GM12878 (cell line): ENCODE measurements at regions not wholly inside any gene's neighbourhood (a gene's known extent, or its start where the extent isn't known, plus 50 kb on each side); places are given as distances from the start of the nearest gene placed in this dataset.

Experiments
- ASH2L ChIP-seq: fragments of 300-600, 200-600 bp; sonication (generic); IDR thresholded peaks from 2 replicates; pipeline ENCODE4 v1.6.1; 2017; ENCODE audit warnings: low read depth, mild to moderate bottlenecking, borderline replicate concordance
- BCL11A ChIP-seq: IDR thresholded peaks from 2 replicates; pipeline ENCODE4 v1.6.1; 2011; ENCODE audit warnings: low read depth, low read length
- BRCA1 ChIP-seq: IDR thresholded peaks from 2 replicates; pipeline ENCODE4 v1.6.1; 2011; ENCODE audit warnings: low read depth, low read length, improper control_type of control experiment
- CBFB ChIP-seq: IDR thresholded peaks from 2 replicates; pipeline ENCODE4 v1.6.1; 2016; ENCODE audit warnings: antibody characterized with exemption, low read depth
- EED ChIP-seq: sonication (generic); IDR thresholded peaks from 2 replicates; pipeline ENCODE4 v1.6.1; 2016; ENCODE audit warnings: antibody characterized with exemption, low read depth
- EP300 ChIP-seq, 2 experiments: fragments of 150-350 bp in 1 of 2; IDR thresholded peaks; 2 replicates each; pipeline ENCODE4 v1.6.1; 2011 to 2012; ENCODE audit warnings: low read depth in 2 of 2, low read length in 2 of 2, borderline replicate concordance in 1 of 2, improper control_type of control experiment in 1 of 2, inconsistent platforms in 1 of 2; ENCODE audit not compliant: control insufficient read depth in 1 of 2
- EZH2 ChIP-seq: IDR thresholded peaks from 2 replicates; pipeline ENCODE4 v1.6.1; 2012; ENCODE audit warnings: low read depth, mild to moderate bottlenecking, control low read depth, inconsistent platforms, low read length, borderline replicate concordance; ENCODE audit not compliant: control insufficient read depth
- FOS ChIP-seq: IDR thresholded peaks from 3 replicates; pipeline ENCODE4 v1.6.1; 2011; ENCODE audit warnings: borderline replicate concordance; ENCODE audit not compliant: insufficient read length; ENCODE audit errors: extremely low read depth
- FOXK2 ChIP-seq: fragments of 450-650 bp; IDR thresholded peaks from 2 replicates; pipeline ENCODE4 v1.6.1; 2017; ENCODE audit warnings: mild to moderate bottlenecking, moderate library complexity
- FOXM1 ChIP-seq: IDR thresholded peaks from 2 replicates; pipeline ENCODE4 v1.6.1; 2012; ENCODE audit warnings: low read depth, mild to moderate bottlenecking, inconsistent platforms, low read length, moderate library complexity
- IKZF2 ChIP-seq, 2 experiments: fragments of 450-650 bp; IDR thresholded peaks; 2 replicates each; pipeline ENCODE4 v1.6.1; 2017; ENCODE audit warnings: mild to moderate bottlenecking in 2 of 2, moderate library complexity in 2 of 2
- MEF2B ChIP-seq: fragments of 450-650 bp; IDR thresholded peaks from 2 replicates; pipeline ENCODE4 v1.6.1; 2018; ENCODE audit warnings: mild to moderate bottlenecking, moderate library complexity; ENCODE audit not compliant: partially characterized antibody, poor library complexity, severe bottlenecking
- MYC ChIP-seq: IDR thresholded peaks from 2 replicates; pipeline ENCODE4 v1.6.1; 2011; ENCODE audit warnings: mild to moderate bottlenecking, low read length, moderate library complexity, inconsistent platforms; ENCODE audit not compliant: insufficient read depth, insufficient replicate concordance, insufficient read length, severe bottlenecking
- NFYA ChIP-seq: IDR thresholded peaks from 2 replicates; pipeline ENCODE4 v1.6.1; 2011; ENCODE audit warnings: low read depth, mild to moderate bottlenecking, low read length, improper control_type of control experiment, borderline replicate concordance
- NR2F1 ChIP-seq: fragments of 450-650 bp; conservative IDR thresholded peaks from 2 replicates; pipeline ENCODE4 v1.6.1; 2017; ENCODE audit warnings: mild to moderate bottlenecking
- RFX5 ChIP-seq: IDR thresholded peaks from 2 replicates; pipeline ENCODE4 v1.6.1; 2011; ENCODE audit warnings: low read depth, low read length, improper control_type of control experiment
- SUZ12 ChIP-seq: fragments of 200-600 bp; sonication (generic); IDR thresholded peaks from one replicate; pipeline ENCODE4 v1.6.1; 2018; ENCODE audit warnings: antibody characterized with exemption, mild to moderate bottlenecking; ENCODE audit not compliant: unreplicated experiment
- TCF3 ChIP-seq: IDR thresholded peaks from 2 replicates; pipeline ENCODE4 v1.6.1; 2012; ENCODE audit warnings: low read depth, mild to moderate bottlenecking, low read length, borderline replicate concordance; ENCODE audit not compliant: insufficient read depth
- WRNIP1 ChIP-seq: IDR thresholded peaks from 2 replicates; pipeline ENCODE4 v1.6.1; 2011; ENCODE audit warnings: low read depth, low read length, improper control_type of control experiment, borderline replicate concordance
- TF ChIP-seq, protein P1 (sequence below): IDR thresholded peaks from 2 replicates; pipeline ENCODE4 v1.6.1; 2012; ENCODE audit warnings: low read length, inconsistent platforms
- TF ChIP-seq, protein P2 (sequence below): fragments of 450-650 bp; IDR thresholded peaks from 2 replicates; pipeline ENCODE4 v1.6.1; 2017; ENCODE audit warnings: low read depth, mild to moderate bottlenecking, moderate library complexity
- TF ChIP-seq, protein P3 (sequence below): IDR thresholded peaks from 2 replicates; pipeline ENCODE4 v1.6.1; 2011; ENCODE audit warnings: borderline replicate concordance, low read depth, mild to moderate bottlenecking, moderate library complexity, low read length; ENCODE audit not compliant: insufficient read depth, poor library complexity, severe bottlenecking

GRCh38 chr14:65351493-65352194, 60.9 kb upstream of the FUT8 start (continued):
- TF ChIP-seq TCF3 = 0 out of 2 replicates have a peak, but pooled peaks have one; percentile 25
- TF ChIP-seq, protein P1, sequence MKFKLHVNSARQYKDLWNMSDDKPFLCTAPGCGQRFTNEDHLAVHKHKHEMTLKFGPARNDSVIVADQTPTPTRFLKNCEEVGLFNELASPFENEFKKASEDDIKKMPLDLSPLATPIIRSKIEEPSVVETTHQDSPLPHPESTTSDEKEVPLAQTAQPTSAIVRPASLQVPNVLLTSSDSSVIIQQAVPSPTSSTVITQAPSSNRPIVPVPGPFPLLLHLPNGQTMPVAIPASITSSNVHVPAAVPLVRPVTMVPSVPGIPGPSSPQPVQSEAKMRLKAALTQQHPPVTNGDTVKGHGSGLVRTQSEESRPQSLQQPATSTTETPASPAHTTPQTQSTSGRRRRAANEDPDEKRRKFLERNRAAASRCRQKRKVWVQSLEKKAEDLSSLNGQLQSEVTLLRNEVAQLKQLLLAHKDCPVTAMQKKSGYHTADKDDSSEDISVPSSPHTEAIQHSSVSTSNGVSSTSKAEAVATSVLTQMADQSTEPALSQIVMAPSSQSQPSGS = no peak
- no peak for TF ChIP-seq WRNIP1
- no peak for TF ChIP-seq NFYA
- TF ChIP-seq CBFB = no peak
- TF ChIP-seq MYC = no peak
- no peak for TF ChIP-seq BRCA1
- TF ChIP-seq NR2F1 = no peak
- TF ChIP-seq, protein P2, sequence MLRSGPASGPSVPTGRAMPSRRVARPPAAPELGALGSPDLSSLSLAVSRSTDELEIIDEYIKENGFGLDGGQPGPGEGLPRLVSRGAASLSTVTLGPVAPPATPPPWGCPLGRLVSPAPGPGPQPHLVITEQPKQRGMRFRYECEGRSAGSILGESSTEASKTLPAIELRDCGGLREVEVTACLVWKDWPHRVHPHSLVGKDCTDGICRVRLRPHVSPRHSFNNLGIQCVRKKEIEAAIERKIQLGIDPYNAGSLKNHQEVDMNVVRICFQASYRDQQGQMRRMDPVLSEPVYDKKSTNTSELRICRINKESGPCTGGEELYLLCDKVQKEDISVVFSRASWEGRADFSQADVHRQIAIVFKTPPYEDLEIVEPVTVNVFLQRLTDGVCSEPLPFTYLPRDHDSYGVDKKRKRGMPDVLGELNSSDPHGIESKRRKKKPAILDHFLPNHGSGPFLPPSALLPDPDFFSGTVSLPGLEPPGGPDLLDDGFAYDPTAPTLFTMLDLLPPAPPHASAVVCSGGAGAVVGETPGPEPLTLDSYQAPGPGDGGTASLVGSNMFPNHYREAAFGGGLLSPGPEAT = peak; percentile 71; the same call in 1 of the 2 replicates
- no peak for TF ChIP-seq SUZ12
- TF ChIP-seq EED = peak; percentile 83
- no peak for TF ChIP-seq EZH2
- no peak for TF ChIP-seq MEF2B
- peak; percentile 53 to 68; a peak in 1 of 4 replicates for TF ChIP-seq IKZF2 (IDR thresholded peaks at IDR 0.05)
- TF ChIP-seq FOS = no peak
- TF ChIP-seq BCL11A = no peak
- TF ChIP-seq EP300 (IDR thresholded peaks at IDR 0.05; ENCODE audit: borderline replicate concordance in 1 of 2, control insufficient read depth in 1 of 2, low read depth in 2 of 2, low read length in 2 of 2) = 0 out of 4 replicates have a peak, but pooled peaks of 1 of the 2 experiments have one; percentile 50
- TF ChIP-seq, protein P3, sequence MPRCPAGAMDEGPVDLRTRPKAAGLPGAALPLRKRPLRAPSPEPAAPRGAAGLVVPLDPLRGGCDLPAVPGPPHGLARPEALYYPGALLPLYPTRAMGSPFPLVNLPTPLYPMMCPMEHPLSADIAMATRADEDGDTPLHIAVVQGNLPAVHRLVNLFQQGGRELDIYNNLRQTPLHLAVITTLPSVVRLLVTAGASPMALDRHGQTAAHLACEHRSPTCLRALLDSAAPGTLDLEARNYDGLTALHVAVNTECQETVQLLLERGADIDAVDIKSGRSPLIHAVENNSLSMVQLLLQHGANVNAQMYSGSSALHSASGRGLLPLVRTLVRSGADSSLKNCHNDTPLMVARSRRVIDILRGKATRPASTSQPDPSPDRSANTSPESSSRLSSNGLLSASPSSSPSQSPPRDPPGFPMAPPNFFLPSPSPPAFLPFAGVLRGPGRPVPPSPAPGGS = no peak
- no peak for TF ChIP-seq RFX5
- peak; percentile 69; the same call in 1 of the 2 replicates for TF ChIP-seq FOXM1
- TF ChIP-seq ASH2L = no peak
- TF ChIP-seq FOXK2 = no peak
